Fibroblast of skin of back (primary cell): ENCODE measurements at regions not wholly inside any gene's neighbourhood (a gene's known extent, or its start where the extent isn't known, plus 50 kb on each side); places are given as distances from the start of the nearest gene placed in this dataset.

Experiments
- DNase-seq: peaks from one replicate; pipeline ENCODE4 v3.0.0-alpha.2; 2013

DNA sequence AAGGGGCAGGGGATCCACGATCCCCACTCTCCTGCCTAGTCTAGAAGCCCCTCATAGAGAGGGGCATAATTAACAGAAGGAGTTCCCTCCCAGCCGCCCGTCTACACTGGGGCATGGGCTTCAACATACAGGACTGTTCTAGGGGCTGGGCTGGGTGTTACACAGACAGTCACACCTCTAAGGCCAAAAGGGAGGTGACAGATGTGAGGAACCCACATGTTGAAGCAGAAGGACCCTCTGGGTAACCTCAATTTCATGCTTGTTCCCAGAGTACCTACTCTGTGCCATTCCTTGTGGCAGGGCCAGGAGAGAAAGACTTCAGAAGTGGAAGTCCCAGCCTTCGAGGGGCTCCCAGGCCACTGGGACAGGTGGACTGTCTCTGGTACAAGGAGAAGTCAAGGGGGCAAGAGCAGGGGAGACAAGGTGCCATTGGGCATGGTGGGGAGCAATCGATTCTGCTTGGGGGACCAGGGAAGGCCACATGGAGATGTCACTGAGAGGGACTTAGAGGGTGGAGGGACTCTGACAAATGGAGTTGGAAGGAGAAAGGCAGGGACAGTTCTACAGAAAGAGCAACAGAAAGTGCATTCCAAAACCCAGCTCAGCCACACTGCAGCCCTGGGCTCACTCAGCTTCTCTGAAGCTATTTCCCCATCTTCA lies 71.3 kb downstream of the CPN2 start:
- no peak for DNase-seq

DNA sequence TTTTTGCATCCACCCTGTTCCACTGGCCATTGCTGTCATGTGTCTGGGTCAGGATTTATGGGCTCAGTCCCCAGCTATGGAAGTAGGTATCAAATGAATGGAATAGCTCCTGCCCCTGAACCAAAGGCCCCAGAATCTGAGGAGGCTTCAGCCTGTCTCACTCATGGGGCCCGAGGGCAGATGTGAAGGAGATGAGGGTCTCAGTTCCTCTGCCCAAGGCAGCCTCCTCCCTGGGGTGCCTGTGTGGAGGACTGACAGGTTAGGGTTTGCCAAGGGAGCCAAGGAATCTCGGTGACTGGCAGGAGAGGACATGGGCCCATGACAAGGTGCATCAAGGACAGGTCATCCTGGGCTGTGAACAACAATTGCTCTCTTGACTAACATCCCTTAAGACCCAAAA lies 70.4 kb downstream of the CPN2 start:
- no peak for DNase-seq

DNA sequence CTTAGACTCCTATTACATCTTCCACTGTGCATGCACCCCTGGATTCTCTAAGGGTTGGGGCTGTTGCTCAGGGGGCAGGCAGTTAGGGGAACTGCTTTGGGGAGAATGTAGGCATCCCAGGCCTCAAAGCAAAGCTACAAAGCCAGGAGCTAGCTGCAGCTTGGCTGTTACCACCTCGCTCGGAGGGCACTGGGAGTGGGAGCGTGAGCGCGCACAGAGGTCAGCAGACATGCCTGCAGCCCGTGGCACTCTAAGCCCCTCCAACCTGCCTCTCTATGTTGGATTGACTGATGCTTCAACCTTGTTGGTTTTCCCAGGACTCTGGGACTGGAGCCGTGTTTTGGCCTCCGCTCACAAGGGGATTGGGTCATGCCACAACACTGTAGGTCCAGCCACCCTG lies 69.8 kb downstream of the CPN2 start:
- DNase-seq: no peak

DNA sequence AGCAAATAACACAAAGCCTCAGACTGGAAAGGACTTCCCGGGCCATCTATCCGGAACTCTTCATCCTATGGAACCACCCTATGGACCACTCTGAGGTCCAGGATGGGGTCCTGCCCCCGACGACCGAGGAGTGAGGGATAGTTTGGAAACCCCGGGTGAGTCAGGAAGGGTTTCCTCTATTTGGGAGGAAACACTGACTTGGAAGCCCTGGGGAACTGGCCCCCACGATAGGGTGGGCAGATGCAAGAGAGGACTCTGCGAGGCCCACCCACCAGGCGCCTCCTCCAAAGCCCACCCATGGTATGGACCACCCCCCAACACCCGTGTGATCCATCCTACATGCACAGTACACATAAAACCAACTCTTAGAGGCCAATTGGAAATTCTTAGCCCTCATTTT lies 69.4 kb downstream of the CPN2 start:
- DNase-seq: no peak

DNA sequence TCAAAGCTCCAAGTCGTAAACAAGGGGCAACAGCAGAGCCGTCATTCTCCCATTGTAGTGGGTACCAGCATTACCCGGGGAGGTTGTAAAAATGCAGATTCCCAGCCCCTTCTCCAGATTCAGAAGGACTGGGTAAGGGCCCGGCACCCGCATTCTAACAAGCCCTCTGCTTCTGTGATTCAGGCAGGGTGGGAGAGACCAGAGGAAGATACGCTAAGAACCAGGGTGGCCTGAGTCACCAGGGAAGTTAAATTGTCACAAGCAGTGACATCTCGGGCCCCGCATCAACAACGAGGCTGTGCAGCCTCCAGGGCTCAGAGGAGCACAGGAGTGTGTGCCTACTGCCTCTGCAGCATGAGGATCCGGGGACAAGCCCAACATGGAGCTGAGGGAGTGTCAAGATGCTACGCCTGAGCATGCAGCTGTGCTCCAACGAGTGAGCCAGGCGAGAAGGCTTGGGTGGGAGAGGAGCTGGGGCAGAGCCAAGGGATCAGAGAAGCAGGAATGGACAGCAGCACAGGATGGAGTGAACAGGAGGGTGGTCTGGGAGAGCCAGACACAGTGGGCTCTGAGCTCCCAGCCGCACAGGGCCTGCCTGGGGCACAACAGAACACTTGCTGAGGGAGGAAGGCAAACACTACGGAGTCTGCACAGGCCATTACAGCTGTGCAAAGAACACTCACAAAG lies 68.5 kb downstream of the CPN2 start:
- no peak for DNase-seq

DNA sequence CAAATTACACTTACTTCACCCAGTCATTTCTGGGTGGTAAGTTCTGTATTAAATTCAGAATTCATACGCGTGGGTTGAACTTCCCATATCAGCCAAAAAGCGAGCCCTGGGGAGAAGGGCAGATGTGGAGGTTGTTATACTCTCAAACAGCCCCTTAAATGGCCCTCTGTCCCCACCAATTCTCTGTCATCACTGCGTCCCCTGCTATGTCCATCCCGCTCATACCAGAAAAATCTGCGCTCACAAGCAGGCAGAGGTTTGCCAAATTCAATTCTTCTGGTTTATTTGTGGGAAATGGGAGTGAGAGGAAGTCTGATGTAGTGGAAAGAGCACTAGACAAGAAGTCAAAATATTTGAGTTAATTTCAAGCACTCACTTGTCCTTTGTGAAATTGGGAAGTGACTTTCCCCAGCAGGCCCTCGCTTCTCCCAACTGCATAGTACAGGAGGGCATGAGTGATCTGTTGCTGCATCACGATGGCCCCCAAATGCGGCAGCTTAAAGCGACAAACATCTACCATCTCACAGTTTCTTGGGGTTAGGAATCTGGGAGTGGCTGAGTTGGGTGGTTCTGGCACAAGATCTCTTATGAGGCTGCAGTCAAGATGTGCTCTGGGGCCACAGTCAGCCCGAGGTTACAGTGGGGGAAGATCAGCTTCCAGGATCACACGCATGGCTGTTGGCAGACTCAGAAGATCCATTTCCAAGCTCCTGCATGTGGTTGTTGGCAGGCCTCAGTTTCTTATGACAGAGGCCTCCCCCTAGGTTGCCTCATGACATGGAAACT lies 67.7 kb downstream of the CPN2 start:
- DNase-seq: no peak

DNA sequence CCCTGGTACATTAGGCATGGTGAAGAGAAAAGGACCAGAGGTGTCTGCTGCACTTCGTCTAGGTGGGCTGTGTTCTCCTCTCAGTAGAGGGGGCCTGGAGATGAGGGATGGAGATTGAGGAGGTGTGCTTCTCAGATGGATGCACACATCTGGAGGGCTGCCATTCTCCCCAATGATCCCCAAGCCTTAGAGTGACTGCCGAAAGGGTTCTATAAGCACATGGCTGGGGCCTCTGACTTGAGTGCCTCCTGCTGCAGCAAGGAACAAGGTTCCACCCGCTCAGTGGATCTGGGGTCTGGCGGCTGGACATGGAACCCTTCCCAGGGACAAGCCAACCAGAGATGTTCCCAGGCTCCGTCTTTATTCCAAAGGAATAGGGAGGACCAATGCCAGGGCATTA lies 66.8 kb downstream of the CPN2 start:
- no peak for DNase-seq

DNA sequence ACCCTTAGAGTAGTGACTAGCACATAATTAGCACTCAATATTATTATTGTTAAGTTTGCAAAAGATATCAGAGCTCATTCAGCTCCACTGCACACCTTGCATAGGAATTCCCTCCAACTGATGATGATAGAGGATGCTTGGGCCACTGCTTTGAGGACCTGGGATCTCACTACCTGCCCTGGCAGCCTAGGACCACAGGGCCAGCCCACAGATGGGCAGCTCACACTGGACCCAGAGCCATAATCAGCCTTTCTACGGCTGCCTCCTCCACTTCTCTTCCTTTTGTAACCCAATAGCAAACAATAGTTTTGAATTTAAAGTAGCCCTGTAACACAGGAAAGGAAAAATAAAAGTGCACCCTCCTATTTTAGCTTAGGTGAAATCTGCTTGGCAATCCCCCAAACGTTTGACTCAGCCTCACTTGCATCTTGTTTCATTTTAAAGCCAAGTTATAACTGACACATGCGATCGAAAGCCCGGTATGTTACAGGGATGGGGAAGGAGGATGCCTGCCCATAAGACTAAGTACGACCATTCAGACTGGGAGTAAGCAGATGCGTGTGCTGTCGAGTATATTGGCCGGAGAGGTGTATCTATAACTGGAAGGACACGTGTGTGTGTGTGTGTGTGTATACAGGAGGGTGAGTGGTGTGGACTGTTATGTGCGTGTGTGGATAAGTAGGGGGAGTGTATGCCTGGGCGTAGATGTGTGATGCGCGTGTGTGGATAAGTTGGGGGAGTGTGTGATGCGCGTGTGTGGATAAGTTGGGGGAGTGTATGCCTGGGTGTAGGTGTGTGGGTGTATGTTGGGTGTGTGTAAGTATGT lies 65.9 kb downstream of the CPN2 start:
- DNase-seq: peak; percentile 34

DNA sequence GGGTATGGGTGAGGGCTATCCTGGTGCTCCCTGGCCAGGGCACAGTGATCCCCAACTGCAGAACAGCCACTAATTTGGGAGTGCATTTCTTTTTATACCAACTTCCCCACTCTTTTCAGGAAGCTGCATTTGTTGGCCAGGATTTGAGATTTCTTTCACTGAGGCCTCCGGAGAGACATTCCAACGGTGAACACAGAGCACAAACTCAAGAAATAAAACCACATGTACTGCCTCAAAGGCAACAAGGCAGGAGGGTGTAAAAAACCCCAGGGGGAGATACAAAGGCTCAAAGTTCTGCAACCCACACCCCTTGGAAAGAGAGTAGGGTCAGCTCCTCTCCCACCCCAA lies 65.3 kb downstream of the CPN2 start:
- no peak for DNase-seq

DNA sequence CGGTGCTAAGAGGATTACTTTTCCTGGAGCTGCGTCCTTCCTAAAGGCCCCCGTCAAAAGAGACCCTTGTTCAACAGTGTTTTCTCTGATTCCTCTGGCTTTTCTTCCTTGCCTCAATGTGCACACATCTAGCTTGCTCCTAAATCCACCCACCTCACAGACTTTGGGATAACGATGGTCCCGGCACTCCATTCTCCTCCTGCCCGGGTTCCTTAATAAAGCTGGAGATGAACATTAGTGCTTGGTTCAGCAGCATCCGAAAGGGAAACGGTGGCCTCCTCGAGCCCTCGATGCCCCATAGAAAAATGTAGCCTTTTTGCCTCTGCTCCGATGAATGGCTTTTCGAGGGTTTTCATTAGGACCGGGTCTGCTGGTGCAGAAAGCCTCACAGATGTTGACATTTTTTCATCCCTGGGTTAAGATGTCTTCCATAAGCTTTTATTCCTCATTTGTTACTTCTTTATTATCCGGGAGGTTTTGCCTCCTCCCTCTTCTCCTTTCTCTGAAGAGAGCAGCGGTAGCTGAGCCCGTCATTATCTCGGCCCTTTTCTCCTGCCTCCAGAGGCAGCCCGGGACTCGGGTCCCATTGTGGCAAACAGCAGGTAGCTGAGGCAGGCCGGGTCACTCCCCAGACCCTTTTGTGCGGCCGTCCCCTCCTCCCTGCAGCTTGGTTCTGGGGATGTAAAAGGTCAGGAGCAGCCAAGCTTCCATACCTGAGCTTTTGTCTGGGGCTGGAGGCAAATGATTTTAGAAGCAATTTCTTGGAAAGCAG lies 64.6 kb downstream of the CPN2 start:
- no peak for DNase-seq

DNA sequence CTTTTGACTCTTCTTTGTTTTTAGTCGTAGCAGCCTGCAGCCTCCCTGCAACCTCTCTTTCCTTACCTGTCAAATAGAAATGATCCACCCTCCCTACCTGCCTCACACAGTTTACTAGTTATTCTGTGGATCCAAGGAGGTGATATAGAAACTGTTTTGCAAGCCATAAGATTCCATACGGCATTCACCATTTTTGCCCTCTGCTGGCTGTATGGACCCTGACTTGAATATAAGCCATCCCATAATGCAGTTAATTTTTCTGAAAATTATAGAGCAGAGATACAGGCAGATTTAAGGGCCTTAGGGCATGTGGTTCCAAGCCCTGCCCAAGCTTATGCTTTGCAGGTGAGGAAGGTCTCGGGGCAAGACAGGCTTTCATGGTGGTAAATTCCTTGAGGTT lies 63.8 kb downstream of the CPN2 start:
- no peak for DNase-seq

DNA sequence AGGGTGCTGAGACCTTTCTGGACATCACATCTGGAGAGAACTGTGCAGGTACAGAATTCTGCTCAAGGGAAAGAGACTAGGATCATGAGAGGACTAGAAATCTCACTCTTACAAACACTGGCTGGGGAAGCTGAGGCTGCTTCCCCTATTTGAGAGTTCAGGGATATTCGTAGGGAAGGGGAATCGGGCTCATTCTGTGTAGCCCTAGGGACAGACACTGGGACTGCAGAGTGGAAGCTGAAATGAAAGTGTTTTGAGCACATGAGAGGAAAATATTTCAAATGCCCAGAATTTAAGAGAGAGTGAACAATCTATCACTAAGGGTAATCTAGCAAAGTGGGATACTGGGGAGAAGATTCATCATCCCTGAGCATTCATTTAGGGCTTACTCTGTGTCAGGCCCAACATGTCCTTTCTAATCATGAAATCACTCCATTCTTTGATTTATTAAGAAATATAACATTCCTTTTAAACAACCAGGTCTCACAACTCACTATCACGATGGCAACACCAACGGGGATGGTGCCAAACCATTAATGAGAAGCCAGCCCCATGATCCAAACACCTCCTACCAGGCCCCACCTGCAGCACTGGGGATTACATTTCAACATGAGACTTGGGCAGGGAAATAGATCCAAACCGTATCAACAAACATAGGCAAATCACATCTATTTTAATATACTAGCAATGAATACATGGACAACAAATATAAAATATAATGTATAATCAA lies 63.0 kb downstream of the CPN2 start:
- no peak for DNase-seq
